ENCODE measurements at regions not wholly inside any gene's neighbourhood (a gene's known extent, or its start where the extent isn't known, plus 50 kb on each side); places are given as distances from the start of the nearest gene placed in this dataset.

GRCh38 chr2:167626301-167626700, 621.1 kb downstream of the STK39 start:
- no peak overlapping the region for H3K4me3 ChIP-seq
- no peak for DNase-seq (ENCODE audit: low read depth, low spot score)
- H3K9ac ChIP-seq (ENCODE audit: insufficient read length): no peak overlapping the region
- H3K9me3 ChIP-seq (ENCODE audit: low read depth, low read length): no peaks in the 10 kb centered on the region
- H3K27ac ChIP-seq: no peak overlapping the region
- no peaks in the 10 kb centered on the region for H3K36me3 ChIP-seq (ENCODE audit: insufficient read depth, low read length)
- TF ChIP-seq POLR2AphosphoS5 (IDR thresholded peaks at IDR 0.05; ENCODE audit: borderline replicate concordance, low read depth, low read length) (no peak), EZH2 (IDR thresholded peaks at IDR 0.05) (no peak), FOXP2 (optimal IDR thresholded peaks at IDR 0.05; ENCODE audit: control extremely low read depth, extremely low read length, insufficient read depth) (no peak)

- Histone ChIP-seq H3K4me3 (no peak overlapping the region), H3K9ac (ENCODE audit: insufficient read length) (no peak overlapping the region), H3K27ac (no peak overlapping the region), H3K36me3 (ENCODE audit: insufficient read depth, low read length) (no peaks in the 10 kb centered on the region), H3K9me3 (ENCODE audit: low read depth, low read length) (no peaks in the 10 kb centered on the region)
- DNase-seq (ENCODE audit: low read depth, low spot score): no peak
- TF ChIP-seq POLR2AphosphoS5 (IDR thresholded peaks at IDR 0.05; ENCODE audit: borderline replicate concordance, low read depth, low read length) (no peak), FOXP2 (optimal IDR thresholded peaks at IDR 0.05; ENCODE audit: control extremely low read depth, extremely low read length, insufficient read depth) (no peak)
These were observed 630.4 kb downstream of the STK39 start for GRCh38 chr2:167616997-167617396.

GRCh38 chr2:167613471-167613870, 633.9 kb downstream of the STK39 start:
- DNase-seq (ENCODE audit: low read depth, low spot score): no peak
- H3K9me3 ChIP-seq (ENCODE audit: low read depth, low read length): no peaks in the 10 kb centered on the region
- H3K27ac ChIP-seq: no peak overlapping the region
- H3K36me3 ChIP-seq (ENCODE audit: insufficient read depth, low read length): no peaks in the 10 kb centered on the region
- no peak for TF ChIP-seq FOXP2 (optimal IDR thresholded peaks at IDR 0.05; ENCODE audit: control extremely low read depth, extremely low read length, insufficient read depth)
- TF ChIP-seq EZH2 (IDR thresholded peaks at IDR 0.05): no peak
- no peak overlapping the region for H3K9ac ChIP-seq (ENCODE audit: insufficient read length)
- no peak overlapping the region for H3K4me3 ChIP-seq

GRCh38 chr2:167608487-167608886, 638.9 kb downstream of the STK39 start:
- Histone ChIP-seq H3K9me3 (ENCODE audit: low read depth, low read length) (no peaks in the 10 kb centered on the region), H3K27ac (no peak overlapping the region), H3K4me3 (no peak overlapping the region), H3K9ac (ENCODE audit: insufficient read length) (no peak overlapping the region), H3K36me3 (ENCODE audit: insufficient read depth, low read length) (no peaks in the 10 kb centered on the region)
- no peak for TF ChIP-seq FOXP2 (optimal IDR thresholded peaks at IDR 0.05; ENCODE audit: control extremely low read depth, extremely low read length, insufficient read depth)
- no peak for TF ChIP-seq POLR2AphosphoS5 (IDR thresholded peaks at IDR 0.05; ENCODE audit: borderline replicate concordance, low read depth, low read length)
- TF ChIP-seq EZH2 (IDR thresholded peaks at IDR 0.05): no peak
- no peak for DNase-seq (ENCODE audit: low read depth, low spot score)

GRCh38 chr2:167607731-167608130, 639.7 kb downstream of the STK39 start:
- Histone ChIP-seq H3K4me3 (no peak overlapping the region), H3K27ac (no peak overlapping the region), H3K9me3 (ENCODE audit: low read depth, low read length) (no peaks in the 10 kb centered on the region), H3K36me3 (ENCODE audit: insufficient read depth, low read length) (no peaks in the 10 kb centered on the region), H3K9ac (ENCODE audit: insufficient read length) (no peak overlapping the region)
- DNase-seq (ENCODE audit: low read depth, low spot score): no peak
- TF ChIP-seq EZH2 (IDR thresholded peaks at IDR 0.05) (no peak), POLR2AphosphoS5 (IDR thresholded peaks at IDR 0.05; ENCODE audit: borderline replicate concordance, low read depth, low read length) (no peak), FOXP2 (optimal IDR thresholded peaks at IDR 0.05; ENCODE audit: control extremely low read depth, extremely low read length, insufficient read depth) (no peak)

- TF ChIP-seq POLR2AphosphoS5 (IDR thresholded peaks at IDR 0.05; ENCODE audit: borderline replicate concordance, low read depth, low read length) (no peak), FOXP2 (optimal IDR thresholded peaks at IDR 0.05; ENCODE audit: control extremely low read depth, extremely low read length, insufficient read depth) (no peak), EZH2 (IDR thresholded peaks at IDR 0.05) (no peak)
- Histone ChIP-seq H3K9me3 (ENCODE audit: low read depth, low read length) (no peaks in the 10 kb centered on the region), H3K27ac (no peak overlapping the region), H3K4me3 (no peak overlapping the region), H3K9ac (ENCODE audit: insufficient read length) (no peak overlapping the region), H3K36me3 (ENCODE audit: insufficient read depth, low read length) (no peaks in the 10 kb centered on the region)
- no peak for DNase-seq (ENCODE audit: low read depth, low spot score)
These were observed 640.2 kb downstream of the STK39 start for GRCh38 chr2:167607211-167607610.

- no peaks in the 10 kb centered on the region for H3K36me3 ChIP-seq (ENCODE audit: insufficient read depth, low read length)
- TF ChIP-seq POLR2AphosphoS5 (IDR thresholded peaks at IDR 0.05; ENCODE audit: borderline replicate concordance, low read depth, low read length): no peak
- no peak for TF ChIP-seq FOXP2 (optimal IDR thresholded peaks at IDR 0.05; ENCODE audit: control extremely low read depth, extremely low read length, insufficient read depth)
- no peak for TF ChIP-seq EZH2 (IDR thresholded peaks at IDR 0.05)
- no peak overlapping the region for H3K27ac ChIP-seq
- H3K9ac ChIP-seq (ENCODE audit: insufficient read length): no peak overlapping the region
- H3K9me3 ChIP-seq (ENCODE audit: low read depth, low read length): no peaks in the 10 kb centered on the region
- H3K4me3 ChIP-seq: no peak overlapping the region
- no peak for DNase-seq (ENCODE audit: low read depth, low spot score)
These were observed 645.3 kb downstream of the STK39 start for GRCh38 chr2:167602122-167602521.

GRCh38 chr2:167599219-167599618, 648.2 kb downstream of the STK39 start:
- no peak overlapping the region for H3K9ac ChIP-seq (ENCODE audit: insufficient read length)
- H3K4me3 ChIP-seq: no peak overlapping the region
- no peak overlapping the region for H3K27ac ChIP-seq
- no peak for DNase-seq (ENCODE audit: low read depth, low spot score)
- H3K36me3 ChIP-seq (ENCODE audit: insufficient read depth, low read length): no peaks in the 10 kb centered on the region
- no peak for TF ChIP-seq FOXP2 (optimal IDR thresholded peaks at IDR 0.05; ENCODE audit: control extremely low read depth, extremely low read length, insufficient read depth)
- TF ChIP-seq POLR2AphosphoS5 (IDR thresholded peaks at IDR 0.05; ENCODE audit: borderline replicate concordance, low read depth, low read length): no peak
- no peak for TF ChIP-seq EZH2 (IDR thresholded peaks at IDR 0.05)
- no peaks in the 10 kb centered on the region for H3K9me3 ChIP-seq (ENCODE audit: low read depth, low read length)

GRCh38 chr2:167595839-167596471, 651.4 kb downstream of the STK39 start:
- no peak overlapping the region for H3K9ac ChIP-seq (ENCODE audit: insufficient read length)
- no peaks in the 10 kb centered on the region for H3K9me3 ChIP-seq (ENCODE audit: low read depth, low read length)
- H3K36me3 ChIP-seq (ENCODE audit: insufficient read depth, low read length): no peaks in the 10 kb centered on the region
- DNase-seq (ENCODE audit: low read depth, low spot score): no peak
- no peak for TF ChIP-seq POLR2AphosphoS5 (IDR thresholded peaks at IDR 0.05; ENCODE audit: borderline replicate concordance, low read depth, low read length)
- TF ChIP-seq EZH2 (IDR thresholded peaks at IDR 0.05): no peak
- no peak for TF ChIP-seq FOXP2 (optimal IDR thresholded peaks at IDR 0.05; ENCODE audit: control extremely low read depth, extremely low read length, insufficient read depth)
- H3K4me3 ChIP-seq: no peak overlapping the region
- no peak overlapping the region for H3K27ac ChIP-seq
